Adrenal gland (tissue), 5 donors: ENCODE measurements at regions not wholly inside any gene's neighbourhood (a gene's known extent, or its start where the extent isn't known, plus 50 kb on each side); places are given as distances from the start of the nearest gene placed in this dataset.

Experiments used
- POLR2A ChIP-seq, 2 donors: fragments of 450-650 bp; IDR thresholded peaks; one replicate each; pipeline ENCODE4 v1.6.1; 2017; ENCODE audit warnings: antibody characterized with exemption in 2 of 2, mild to moderate bottlenecking in 2 of 2, moderate library complexity in 1 of 2
- TF ChIP-seq, protein P1 (sequence below), 6 experiments: fragments of 450-650 bp in 4 of 6; fragments of 200-600 bp in 2 of 6; sonication (generic) in 1 of 6; IDR thresholded peaks; 1 replicate in 5 of 6; 2 replicates in 1 of 6; pipeline versions ENCODE4 v1.5.1 to v1.8.0; 2016 to 2021; ENCODE audit warnings: antibody characterized with exemption in 6 of 6, mild to moderate bottlenecking in 2 of 6, moderate library complexity in 1 of 6
- donor health status: DM: no; HTN: no; CAD: no.

DNA sequence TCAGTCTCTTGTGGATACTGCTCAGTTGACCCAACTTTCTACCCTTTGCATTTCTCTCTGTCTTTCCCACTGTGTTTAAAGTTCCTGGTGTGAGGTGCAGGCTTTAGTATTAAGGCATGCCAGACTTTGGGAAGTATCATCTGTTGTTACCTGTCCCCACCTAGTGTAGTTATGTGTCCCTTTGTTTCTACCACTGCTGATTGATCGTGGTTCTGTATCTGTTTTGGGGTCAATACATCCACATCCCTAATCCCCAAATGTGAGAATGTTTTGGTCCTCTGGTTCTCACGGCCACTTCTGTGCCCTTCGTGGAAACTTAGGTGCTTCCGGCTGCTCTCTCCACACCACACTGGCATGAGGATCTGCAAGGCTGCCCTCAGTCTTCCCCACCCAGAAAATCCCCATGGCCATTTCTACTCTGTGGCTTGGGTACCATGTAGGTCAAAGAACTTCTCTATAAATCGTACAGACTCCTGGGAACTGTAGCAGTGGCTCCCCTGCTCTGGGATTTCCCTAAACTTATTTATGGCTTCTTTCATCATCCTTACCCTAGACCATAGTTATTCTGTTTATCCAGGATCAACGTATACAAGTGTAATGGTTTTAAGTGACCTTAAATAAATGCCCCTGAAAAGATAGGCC is 443.2 kb downstream of the XYLT1 start:
- TF ChIP-seq, protein P1, sequence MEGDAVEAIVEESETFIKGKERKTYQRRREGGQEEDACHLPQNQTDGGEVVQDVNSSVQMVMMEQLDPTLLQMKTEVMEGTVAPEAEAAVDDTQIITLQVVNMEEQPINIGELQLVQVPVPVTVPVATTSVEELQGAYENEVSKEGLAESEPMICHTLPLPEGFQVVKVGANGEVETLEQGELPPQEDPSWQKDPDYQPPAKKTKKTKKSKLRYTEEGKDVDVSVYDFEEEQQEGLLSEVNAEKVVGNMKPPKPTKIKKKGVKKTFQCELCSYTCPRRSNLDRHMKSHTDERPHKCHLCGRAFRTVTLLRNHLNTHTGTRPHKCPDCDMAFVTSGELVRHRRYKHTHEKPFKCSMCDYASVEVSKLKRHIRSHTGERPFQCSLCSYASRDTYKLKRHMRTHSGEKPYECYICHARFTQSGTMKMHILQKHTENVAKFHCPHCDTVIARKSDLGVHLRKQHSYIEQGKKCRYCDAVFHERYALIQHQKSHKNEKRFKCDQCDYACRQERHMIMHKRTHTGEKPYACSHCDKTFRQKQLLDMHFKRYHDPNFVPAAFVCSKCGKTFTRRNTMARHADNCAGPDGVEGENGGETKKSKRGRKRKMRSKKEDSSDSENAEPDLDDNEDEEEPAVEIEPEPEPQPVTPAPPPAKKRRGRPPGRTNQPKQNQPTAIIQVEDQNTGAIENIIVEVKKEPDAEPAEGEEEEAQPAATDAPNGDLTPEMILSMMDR (IDR thresholded peaks at IDR 0.05), result no peak
- TF ChIP-seq POLR2A (IDR thresholded peaks at IDR 0.05), result no peak
